SIG-M5 (cell line): ENCODE measurements at regions not wholly inside any gene's neighbourhood (a gene's known extent, or its start where the extent isn't known, plus 50 kb on each side); places are given as distances from the start of the nearest gene placed in this dataset.

ENCODE experiments used
- DNase-seq: peaks from one replicate; lab custom pipeline; 2025; lab: John Stamatoyannopoulos, UW

- no peak for DNase-seq
These were observed 249.4 kb upstream of the KLHL29 start for GRCh38 chr2:23135481-23136100.

- no peak for DNase-seq
These were observed 247.8 kb upstream of the KLHL29 start for GRCh38 chr2:23137166-23137565.

- DNase-seq, result no peak
These were observed 246.3 kb upstream of the KLHL29 start for GRCh38 chr2:23138701-23139100.

- no peak for DNase-seq
These were observed 239.5 kb upstream of the KLHL29 start for GRCh38 chr2:23145460-23145859.

GRCh38 chr2:23146011-23146410, 239.0 kb upstream of the KLHL29 start:
- DNase-seq, result no peak

GRCh38 chr2:23148342-23148741, 236.6 kb upstream of the KLHL29 start:
- no peak for DNase-seq

GRCh38 chr2:23149777-23150176, 235.2 kb upstream of the KLHL29 start:
- no peak for DNase-seq

- no peak for DNase-seq
These were observed 231.5 kb upstream of the KLHL29 start for GRCh38 chr2:23153484-23153883.

GRCh38 chr2:23155022-23155421, 230.0 kb upstream of the KLHL29 start:
- no peak for DNase-seq

GRCh38 chr2:23157812-23158211, 227.2 kb upstream of the KLHL29 start:
- DNase-seq, result no peak

GRCh38 chr2:23158306-23158705, 226.7 kb upstream of the KLHL29 start:
- no peak for DNase-seq

GRCh38 chr2:23159746-23160405, 225.1 kb upstream of the KLHL29 start:
- no peak for DNase-seq

GRCh38 chr2:23164173-23164572, 220.8 kb upstream of the KLHL29 start:
- no peak for DNase-seq

- DNase-seq, result no peak
These were observed 215.1 kb upstream of the KLHL29 start for GRCh38 chr2:23169896-23170295.

- no peak for DNase-seq
These were observed 213.9 kb upstream of the KLHL29 start for GRCh38 chr2:23171108-23171507.

- no peak for DNase-seq
These were observed 206.6 kb upstream of the KLHL29 start for GRCh38 chr2:23178396-23178795.

GRCh38 chr2:23183733-23184132, 201.2 kb upstream of the KLHL29 start:
- DNase-seq, result no peak

- DNase-seq, result no peak
These were observed 186.5 kb upstream of the KLHL29 start for GRCh38 chr2:23198316-23199114.

- no peak for DNase-seq
These were observed 185.7 kb upstream of the KLHL29 start for GRCh38 chr2:23199115-23199918.

- DNase-seq, result no peak
These were observed 184.8 kb upstream of the KLHL29 start for GRCh38 chr2:23200068-23200786.

GRCh38 chr2:23200787-23201114, 184.2 kb upstream of the KLHL29 start:
- no peak for DNase-seq

- no peak for DNase-seq
These were observed 181.6 kb upstream of the KLHL29 start for GRCh38 chr2:23203383-23203782.
